ENCODE measurements at regions not wholly inside any gene's neighbourhood (a gene's known extent, or its start where the extent isn't known, plus 50 kb on each side); places are given as distances from the start of the nearest gene placed in this dataset.

DNA sequence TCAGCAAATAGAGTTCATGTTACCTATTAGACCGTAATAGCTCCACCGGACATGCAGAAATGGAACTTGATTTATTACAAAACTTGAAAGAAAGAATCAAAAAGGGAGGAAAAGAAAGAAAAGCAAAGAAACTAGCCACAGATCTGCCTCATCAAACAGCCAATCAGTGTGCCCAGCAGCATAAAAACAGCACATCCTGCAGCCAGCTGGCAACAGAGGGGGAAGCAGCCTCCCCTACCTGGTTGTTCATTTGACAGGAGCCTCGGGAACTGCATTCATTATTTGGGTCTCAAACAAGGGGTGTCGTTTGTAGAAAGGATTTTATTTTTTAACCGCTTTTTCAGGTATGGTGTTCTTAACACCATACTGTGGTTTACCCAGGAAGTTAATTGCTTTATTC, 181.5 kb upstream of the TOPAZ1 start:
- TF ChIP-seq, protein P1, sequence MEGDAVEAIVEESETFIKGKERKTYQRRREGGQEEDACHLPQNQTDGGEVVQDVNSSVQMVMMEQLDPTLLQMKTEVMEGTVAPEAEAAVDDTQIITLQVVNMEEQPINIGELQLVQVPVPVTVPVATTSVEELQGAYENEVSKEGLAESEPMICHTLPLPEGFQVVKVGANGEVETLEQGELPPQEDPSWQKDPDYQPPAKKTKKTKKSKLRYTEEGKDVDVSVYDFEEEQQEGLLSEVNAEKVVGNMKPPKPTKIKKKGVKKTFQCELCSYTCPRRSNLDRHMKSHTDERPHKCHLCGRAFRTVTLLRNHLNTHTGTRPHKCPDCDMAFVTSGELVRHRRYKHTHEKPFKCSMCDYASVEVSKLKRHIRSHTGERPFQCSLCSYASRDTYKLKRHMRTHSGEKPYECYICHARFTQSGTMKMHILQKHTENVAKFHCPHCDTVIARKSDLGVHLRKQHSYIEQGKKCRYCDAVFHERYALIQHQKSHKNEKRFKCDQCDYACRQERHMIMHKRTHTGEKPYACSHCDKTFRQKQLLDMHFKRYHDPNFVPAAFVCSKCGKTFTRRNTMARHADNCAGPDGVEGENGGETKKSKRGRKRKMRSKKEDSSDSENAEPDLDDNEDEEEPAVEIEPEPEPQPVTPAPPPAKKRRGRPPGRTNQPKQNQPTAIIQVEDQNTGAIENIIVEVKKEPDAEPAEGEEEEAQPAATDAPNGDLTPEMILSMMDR (optimal IDR thresholded peaks at IDR 0.05 in 1 of 3, IDR thresholded peaks at IDR 0.05 in 1 of 3, conservative IDR thresholded peaks at IDR 0.05 in 1 of 3; ENCODE audit: extremely low read depth in 1 of 3, insufficient read depth in 2 of 3, low read length in 3 of 3) = no peak
- no peak for TF ChIP-seq EZH2 (IDR thresholded peaks at IDR 0.05; ENCODE audit: low read length)

All from keratinocyte (primary cell).